Liver (tissue), 8 donors: ENCODE measurements at regions not wholly inside any gene's neighbourhood (a gene's known extent, or its start where the extent isn't known, plus 50 kb on each side); places are given as distances from the start of the nearest gene placed in this dataset.

Experiments
- DNase-seq: peaks from one replicate; pipeline ENCODE4 v3.0.0-alpha.2; 2017; ENCODE audit warnings: low spot score
- H3K27ac ChIP-seq, 2 donors: one replicate each; pipeline ENCODE4 v1.7.0; 2013; ENCODE audit warnings: inconsistent platforms in 2 of 2, low read length in 2 of 2, control low read depth in 1 of 2, low read depth in 1 of 2, mild to moderate bottlenecking in 1 of 2
- H3K27me3 ChIP-seq, 4 donors: one replicate each; pipeline versions ENCODE4 v1.6.1 to v1.7.0; 2013; ENCODE audit warnings: low read length in 3 of 4, inconsistent platforms in 1 of 4, mild to moderate bottlenecking in 1 of 4, moderate library complexity in 1 of 4; ENCODE audit not compliant: control insufficient read depth in 4 of 4, insufficient read depth in 4 of 4
- H3K36me3 ChIP-seq, 4 donors: one replicate each; pipeline versions ENCODE4 v1.6.1 to v1.7.0; 2013; ENCODE audit warnings: low read length in 3 of 4, mild to moderate bottlenecking in 3 of 4, low read depth in 1 of 4, moderate library complexity in 1 of 4; ENCODE audit not compliant: control insufficient read depth in 4 of 4, insufficient read depth in 3 of 4
- H3K4me1 ChIP-seq, 4 donors: one replicate each; pipeline versions ENCODE4 v1.6.1 to v1.7.0; 2013; ENCODE audit warnings: low read length in 3 of 4, mild to moderate bottlenecking in 3 of 4, moderate library complexity in 1 of 4; ENCODE audit not compliant: control insufficient read depth in 4 of 4, insufficient read depth in 4 of 4
- H3K4me3 ChIP-seq, 3 donors: one replicate each; pipeline versions ENCODE4 v1.6.1 to v1.7.0; 2013; ENCODE audit warnings: low read length in 3 of 3, control low read depth in 1 of 3, low read depth in 1 of 3, mild to moderate bottlenecking in 1 of 3
- H3K9ac ChIP-seq, 2 donors: one replicate each; pipeline ENCODE4 v1.7.0; 2013; ENCODE audit warnings: low read length in 2 of 2, mild to moderate bottlenecking in 2 of 2, moderate library complexity in 2 of 2, control low read depth in 1 of 2, low read depth in 1 of 2
- H3K9me3 ChIP-seq, 4 donors: one replicate each; pipeline versions ENCODE4 v1.6.1 to v1.7.0; 2013; ENCODE audit warnings: low read length in 3 of 4; ENCODE audit not compliant: control insufficient read depth in 4 of 4
- ATF3 ChIP-seq: IDR thresholded peaks from 2 replicates; pipeline ENCODE4 v1.6.1; 2016; ENCODE audit warnings: antibody characterized with exemption
- CTCF ChIP-seq: fragments of 150-350 bp; IDR thresholded peaks from 2 replicates; pipeline ENCODE4 v1.5.1; 2017; ENCODE audit warnings: improper control_type of control experiment, low read depth, low read length; ENCODE audit not compliant: missing input control
- EGR1 ChIP-seq, 2 donors: IDR thresholded peaks; 2 replicates each; pipeline ENCODE4 v1.6.1; 2016 to 2018; ENCODE audit warnings: antibody characterized with exemption in 2 of 2, low read depth in 2 of 2
- FOXA1 ChIP-seq: IDR thresholded peaks from 2 replicates; pipeline ENCODE4 v1.6.1; 2016; ENCODE audit warnings: antibody characterized with exemption
- GABPA ChIP-seq, 2 donors: IDR thresholded peaks in 1 of 2; conservative IDR thresholded peaks in 1 of 2; 2 replicates each; pipeline ENCODE4 v1.6.1; 2016; ENCODE audit warnings: antibody characterized with exemption in 2 of 2, mild to moderate bottlenecking in 1 of 2, moderate library complexity in 1 of 2
- HNF4A ChIP-seq, 2 donors: conservative IDR thresholded peaks; 2 replicates each; pipeline ENCODE4 v1.6.1; 2016; ENCODE audit warnings: antibody characterized with exemption in 2 of 2, mild to moderate bottlenecking in 2 of 2
- HNF4G ChIP-seq: IDR thresholded peaks from 2 replicates; pipeline ENCODE4 v1.6.1; 2016; ENCODE audit warnings: antibody characterized with exemption
- JUND ChIP-seq, 2 donors: IDR thresholded peaks; 2 replicates each; pipeline ENCODE4 v1.6.1; 2016; ENCODE audit warnings: antibody characterized with exemption in 2 of 2
- MAX ChIP-seq: IDR thresholded peaks from 2 replicates; pipeline ENCODE4 v1.6.1; 2016; ENCODE audit warnings: antibody characterized with exemption
- NR2F2 ChIP-seq: IDR thresholded peaks from 2 replicates; pipeline ENCODE4 v1.6.1; 2016; ENCODE audit warnings: antibody characterized with exemption
- RAD21 ChIP-seq, 2 donors: IDR thresholded peaks; 2 replicates each; pipeline ENCODE4 v1.6.1; 2016; ENCODE audit warnings: antibody characterized with exemption in 2 of 2, mild to moderate bottlenecking in 2 of 2
- REST ChIP-seq: IDR thresholded peaks from 2 replicates; pipeline ENCODE4 v1.6.1; 2016; ENCODE audit warnings: antibody characterized with exemption, mild to moderate bottlenecking
- RXRA ChIP-seq, 2 donors: IDR thresholded peaks; 2 replicates each; pipeline ENCODE4 v1.6.1; 2017 to 2018; ENCODE audit warnings: antibody characterized with exemption in 2 of 2, mild to moderate bottlenecking in 1 of 2
- SP1 ChIP-seq: IDR thresholded peaks from 2 replicates; pipeline ENCODE4 v1.6.1; 2018; ENCODE audit warnings: antibody characterized with exemption, mild to moderate bottlenecking
- TAF1 ChIP-seq: conservative IDR thresholded peaks from 2 replicates; pipeline ENCODE4 v1.6.1; 2016; ENCODE audit warnings: antibody characterized with exemption, mild to moderate bottlenecking
- YY1 ChIP-seq: IDR thresholded peaks from 2 replicates; pipeline ENCODE4 v1.6.1; 2016; ENCODE audit warnings: antibody characterized with exemption, mild to moderate bottlenecking
- ZBTB33 ChIP-seq: IDR thresholded peaks from 2 replicates; pipeline ENCODE4 v1.6.1; 2016; ENCODE audit warnings: antibody characterized with exemption
- WGBS: extraction: QIAGEN DNeasy Blood & Tissue Kit; methylation state at CpG from one replicate; pipeline ENCODE4 v1.1.7; 2013; 5-methylcytosine and 5-hydroxymethylcytosine counted together
- donor health status: healthy.
- donor health status: healthy.
- donor health status: healthy.
- donor health status: healthy.
- donor health status: healthy.

GRCh38 chr5:133844836-133845235, 123.6 kb downstream of the C5orf15 start:
- H3K4me3 ChIP-seq, result no peak overlapping the region
- no peak for TF ChIP-seq TAF1
- TF ChIP-seq MAX, result no peak
- no peak for TF ChIP-seq SP1
- TF ChIP-seq FOXA1, result no peak
- no peak for TF ChIP-seq NR2F2
- no peak for TF ChIP-seq REST
- TF ChIP-seq ATF3, result no peak
- TF ChIP-seq HNF4G, result no peak
- no peak for TF ChIP-seq ZBTB33
- TF ChIP-seq CTCF, result no peak
- no peak for TF ChIP-seq GABPA (IDR thresholded peaks at IDR 0.05 in 1 of 2, conservative IDR thresholded peaks at IDR 0.05 in 1 of 2)
- no peak for TF ChIP-seq YY1
- no peak for TF ChIP-seq RXRA (IDR thresholded peaks at IDR 0.05)
- no peaks in the 10 kb centered on the region for H3K9me3 ChIP-seq
- H3K4me1 ChIP-seq, result peaks cover 0 to 2% (median 0%) of the 10 kb centered on the region in 4 donors
- H3K27ac ChIP-seq, result no peak overlapping the region
- no peaks in the 10 kb centered on the region for H3K36me3 ChIP-seq
- no peaks in the 10 kb centered on the region for H3K27me3 ChIP-seq
- WGBS, result 72% methylated on average over 8 of the region's 8 CpGs
- H3K9ac ChIP-seq, result no peak overlapping the region
- DNase-seq, result no peak

- WGBS, result 50% methylated on average over 4 of the region's 4 CpGs
- DNase-seq, result no peak
- no peaks in the 10 kb centered on the region for H3K27me3 ChIP-seq
- no peak overlapping the region for H3K27ac ChIP-seq
- no peak overlapping the region for H3K4me3 ChIP-seq
- no peaks in the 10 kb centered on the region for H3K9me3 ChIP-seq
- H3K9ac ChIP-seq, result no peak overlapping the region
- no peaks in the 10 kb centered on the region for H3K36me3 ChIP-seq
- H3K4me1 ChIP-seq, result peaks cover 0 to 3% (median 0%) of the 10 kb centered on the region in 4 donors
- TF ChIP-seq RXRA (IDR thresholded peaks at IDR 0.05) (no peak), HNF4G (no peak), EGR1 (IDR thresholded peaks at IDR 0.05; ENCODE audit: low read depth in 2 of 2) (no peak), JUND (IDR thresholded peaks at IDR 0.05) (no peak), MAX (no peak), TAF1 (no peak), CTCF (no peak), HNF4A (conservative IDR thresholded peaks at IDR 0.05) (no peak), GABPA (IDR thresholded peaks at IDR 0.05 in 1 of 2, conservative IDR thresholded peaks at IDR 0.05 in 1 of 2) (no peak), RAD21 (IDR thresholded peaks at IDR 0.05) (no peak), FOXA1 (no peak), ZBTB33 (no peak)
Observed at GRCh38 chr5:133843911-133844310, 124.5 kb downstream of the C5orf15 start.
